AG20443 (cell line): ENCODE measurements at regions not wholly inside any gene's neighbourhood (a gene's known extent, or its start where the extent isn't known, plus 50 kb on each side); places are given as distances from the start of the nearest gene placed in this dataset.

ENCODE experiments used
- DNase-seq: peaks from one replicate; pipeline ENCODE4 v3.0.0; 2012; ENCODE audit warnings: low spot score, mixed read lengths

- no peak for DNase-seq
Measured at GRCh38 chr2:71864085-71864484, 283.6 kb downstream of the CYP26B1 start.

GRCh38 chr2:71863396-71863795 is 284.3 kb downstream of the CYP26B1 start:
- DNase-seq, result no peak

GRCh38 chr2:71862921-71863320 is 284.7 kb downstream of the CYP26B1 start:
- no peak for DNase-seq

GRCh38 chr2:71861186-71862160 is 286.2 kb downstream of the CYP26B1 start:
- DNase-seq, result no peak

GRCh38 chr2:71860381-71860926 is 287.2 kb downstream of the CYP26B1 start:
- no peak for DNase-seq

GRCh38 chr2:71859211-71859847 is 288.3 kb downstream of the CYP26B1 start:
- DNase-seq, result no peak

GRCh38 chr2:71858071-71858470 is 289.6 kb downstream of the CYP26B1 start:
- DNase-seq, result no peak

GRCh38 chr2:71857636-71858035 is 290.0 kb downstream of the CYP26B1 start:
- no peak for DNase-seq

GRCh38 chr2:71856773-71857525 is 290.7 kb downstream of the CYP26B1 start:
- DNase-seq, result no peak

GRCh38 chr2:71853858-71854257 is 293.8 kb downstream of the CYP26B1 start:
- no peak for DNase-seq

GRCh38 chr2:71852141-71852711 is 295.4 kb downstream of the CYP26B1 start:
- peak; percentile 77 for DNase-seq

- no peak for DNase-seq
Measured at GRCh38 chr2:71851094-71851750, 296.4 kb downstream of the CYP26B1 start.

- DNase-seq, result no peak
Measured at GRCh38 chr2:71850306-71850801, 297.3 kb downstream of the CYP26B1 start.

- no peak for DNase-seq
Measured at GRCh38 chr2:71849607-71850305, 297.9 kb downstream of the CYP26B1 start.

- DNase-seq, result no peak
Measured at GRCh38 chr2:71849111-71849510, 298.6 kb downstream of the CYP26B1 start.

- DNase-seq, result peak; percentile 83
Measured at GRCh38 chr2:71846669-71847291, 300.9 kb downstream of the CYP26B1 start.

- no peak for DNase-seq
Measured at GRCh38 chr2:71846072-71846471, 301.6 kb downstream of the CYP26B1 start.

GRCh38 chr2:71844967-71845366 is 302.7 kb downstream of the CYP26B1 start:
- no peak for DNase-seq

GRCh38 chr2:71843391-71843850 is 304.2 kb downstream of the CYP26B1 start:
- DNase-seq, result peak; percentile 79

- no peak for DNase-seq
Measured at GRCh38 chr2:71842744-71843143, 304.9 kb downstream of the CYP26B1 start.
